ENCODE measurements at regions not wholly inside any gene's neighbourhood (a gene's known extent, or its start where the extent isn't known, plus 50 kb on each side); places are given as distances from the start of the nearest gene placed in this dataset.

DNA sequence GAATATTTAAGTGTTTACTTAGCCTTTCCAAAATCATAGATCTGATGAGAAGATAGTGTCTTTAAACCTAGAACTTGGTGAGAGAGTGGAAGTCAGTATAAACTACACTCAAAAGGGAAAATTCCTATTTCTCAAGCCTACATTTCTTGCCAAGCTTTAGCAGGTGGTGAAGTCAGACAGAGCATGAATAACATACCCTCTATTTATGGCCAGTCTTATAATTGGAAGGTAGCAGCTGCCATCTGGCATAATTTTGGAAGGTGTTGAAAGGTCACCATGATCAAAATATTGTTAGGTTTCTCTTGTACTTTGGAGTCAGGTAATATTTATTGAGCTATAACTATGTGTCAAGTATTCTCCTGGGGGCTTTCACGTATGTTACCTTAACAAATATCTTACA lies 729.3 kb upstream of the KIF2B start:
- H3K4me2 ChIP-seq: 0 out of 2 replicates have a peak overlapping the region, but pooled peaks have one; percentile 69
- H3K36me3 ChIP-seq (ENCODE audit: insufficient read depth): no peaks in the 10 kb centered on the region
- no peak overlapping the region for H3K4me3 ChIP-seq (IDR thresholded peaks at IDR 0.05; ENCODE audit: insufficient read depth, low read depth, low read length)
- H3K27ac ChIP-seq: no peak overlapping the region
- H4K20me1 ChIP-seq (ENCODE audit: insufficient read depth): no peaks in the 10 kb centered on the region
- peaks cover 29% of the 10 kb centered on the region for H3K4me1 ChIP-seq (ENCODE audit: low read depth, poor library complexity, severe bottlenecking)
- TF ChIP-seq, protein P1, sequence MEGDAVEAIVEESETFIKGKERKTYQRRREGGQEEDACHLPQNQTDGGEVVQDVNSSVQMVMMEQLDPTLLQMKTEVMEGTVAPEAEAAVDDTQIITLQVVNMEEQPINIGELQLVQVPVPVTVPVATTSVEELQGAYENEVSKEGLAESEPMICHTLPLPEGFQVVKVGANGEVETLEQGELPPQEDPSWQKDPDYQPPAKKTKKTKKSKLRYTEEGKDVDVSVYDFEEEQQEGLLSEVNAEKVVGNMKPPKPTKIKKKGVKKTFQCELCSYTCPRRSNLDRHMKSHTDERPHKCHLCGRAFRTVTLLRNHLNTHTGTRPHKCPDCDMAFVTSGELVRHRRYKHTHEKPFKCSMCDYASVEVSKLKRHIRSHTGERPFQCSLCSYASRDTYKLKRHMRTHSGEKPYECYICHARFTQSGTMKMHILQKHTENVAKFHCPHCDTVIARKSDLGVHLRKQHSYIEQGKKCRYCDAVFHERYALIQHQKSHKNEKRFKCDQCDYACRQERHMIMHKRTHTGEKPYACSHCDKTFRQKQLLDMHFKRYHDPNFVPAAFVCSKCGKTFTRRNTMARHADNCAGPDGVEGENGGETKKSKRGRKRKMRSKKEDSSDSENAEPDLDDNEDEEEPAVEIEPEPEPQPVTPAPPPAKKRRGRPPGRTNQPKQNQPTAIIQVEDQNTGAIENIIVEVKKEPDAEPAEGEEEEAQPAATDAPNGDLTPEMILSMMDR (conservative IDR thresholded peaks at IDR 0.05; ENCODE audit: low read depth, low read length): no peak
- no peak overlapping the region for H3K9ac ChIP-seq
- no peak overlapping the region for H2AFZ ChIP-seq (ENCODE audit: low read depth)
- H3K27me3 ChIP-seq (ENCODE audit: insufficient read depth, low read depth): no peaks in the 10 kb centered on the region
- H3K79me2 ChIP-seq (ENCODE audit: insufficient read depth, low read depth): no peaks in the 10 kb centered on the region

DNA sequence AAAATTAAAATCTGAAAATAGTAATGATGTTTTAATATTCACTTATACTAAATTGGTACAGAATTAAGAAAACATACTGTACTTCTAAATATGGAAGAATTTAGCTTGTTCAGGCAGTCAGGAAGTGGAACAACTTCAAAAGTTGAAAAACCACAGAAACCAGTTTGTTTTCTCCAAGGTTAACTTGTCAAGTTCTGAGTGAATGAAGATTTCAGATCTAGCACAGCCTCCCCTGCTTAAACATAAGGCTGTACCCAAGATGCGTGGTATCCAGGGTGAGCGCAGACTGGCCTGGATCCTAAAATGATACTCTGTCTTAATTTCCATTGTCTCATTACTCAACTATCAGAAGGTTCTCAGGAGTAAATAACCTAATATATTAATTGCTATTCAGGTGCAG lies 730.7 kb upstream of the KIF2B start:
- no peaks in the 10 kb centered on the region for H3K36me3 ChIP-seq (ENCODE audit: insufficient read depth)
- H3K79me2 ChIP-seq (ENCODE audit: insufficient read depth, low read depth): no peaks in the 10 kb centered on the region
- H3K4me3 ChIP-seq (IDR thresholded peaks at IDR 0.05; ENCODE audit: insufficient read depth, low read depth, low read length): no peak overlapping the region
- no peak overlapping the region for H3K9ac ChIP-seq
- H3K27ac ChIP-seq: peak overlapping the region; percentile 12
- peak overlapping the region; percentile 69 for H3K4me2 ChIP-seq
- H4K20me1 ChIP-seq (ENCODE audit: insufficient read depth): no peaks in the 10 kb centered on the region
- TF ChIP-seq, protein P1 (conservative IDR thresholded peaks at IDR 0.05; ENCODE audit: low read depth, low read length): no peak
- no peak overlapping the region for H2AFZ ChIP-seq (ENCODE audit: low read depth)
- peaks cover 29% of the 10 kb centered on the region for H3K4me1 ChIP-seq (ENCODE audit: low read depth, poor library complexity, severe bottlenecking)
- H3K27me3 ChIP-seq (ENCODE audit: insufficient read depth, low read depth): no peaks in the 10 kb centered on the region

DNA sequence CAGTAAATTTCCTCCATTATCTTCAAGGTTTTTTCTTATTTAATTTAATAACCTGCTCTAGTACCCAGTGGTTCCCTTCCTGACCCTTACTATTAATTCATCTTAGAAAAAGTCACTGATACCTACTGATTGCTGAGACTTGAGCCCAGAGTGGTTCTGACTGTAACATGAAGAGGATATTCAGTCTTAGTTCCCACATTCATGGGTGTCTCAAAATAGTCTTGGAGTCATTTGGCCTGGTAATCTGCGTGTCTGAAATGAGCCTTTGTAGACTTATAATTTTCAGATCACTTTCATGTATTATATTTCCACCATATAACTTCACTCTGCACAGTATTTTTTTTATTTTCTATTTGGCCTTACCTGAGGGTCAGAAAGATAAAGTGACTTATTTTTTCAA lies 732.0 kb upstream of the KIF2B start:
- Histone ChIP-seq H3K27ac (no peak overlapping the region), H4K20me1 (ENCODE audit: insufficient read depth) (no peaks in the 10 kb centered on the region), H2AFZ (ENCODE audit: low read depth) (no peak overlapping the region), H3K4me2 (no peak overlapping the region), H3K4me3 (IDR thresholded peaks at IDR 0.05; ENCODE audit: insufficient read depth, low read depth, low read length) (no peak overlapping the region), H3K36me3 (ENCODE audit: insufficient read depth) (no peaks in the 10 kb centered on the region), H3K79me2 (ENCODE audit: insufficient read depth, low read depth) (no peaks in the 10 kb centered on the region), H3K9ac (no peak overlapping the region), H3K4me1 (ENCODE audit: low read depth, poor library complexity, severe bottlenecking) (peaks cover 29% of the 10 kb centered on the region), H3K27me3 (ENCODE audit: insufficient read depth, low read depth) (no peaks in the 10 kb centered on the region)
- TF ChIP-seq, protein P1 (conservative IDR thresholded peaks at IDR 0.05; ENCODE audit: low read depth, low read length): no peak

DNA sequence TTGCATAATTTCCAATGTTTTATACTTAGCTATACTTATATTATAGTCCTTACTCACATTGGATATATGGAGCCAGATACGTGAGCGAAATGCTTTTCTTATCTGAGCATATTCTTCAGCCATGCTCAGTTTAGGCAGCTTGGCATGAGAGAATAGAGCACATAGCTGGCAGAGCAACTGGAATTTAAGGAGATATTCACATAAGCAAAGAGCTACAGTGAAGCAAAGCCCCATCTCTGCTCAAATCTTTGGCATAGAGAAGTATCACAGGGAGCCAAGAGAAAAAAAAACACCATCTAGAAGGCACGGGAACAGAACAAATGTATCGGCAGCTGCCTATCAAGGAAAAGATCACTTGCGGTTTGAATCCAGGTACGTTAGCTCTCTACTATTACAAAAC lies 734.2 kb upstream of the KIF2B start:
- Histone ChIP-seq H4K20me1 (ENCODE audit: insufficient read depth) (no peaks in the 10 kb centered on the region), H3K36me3 (ENCODE audit: insufficient read depth) (no peaks in the 10 kb centered on the region), H3K27me3 (ENCODE audit: insufficient read depth, low read depth) (no peaks in the 10 kb centered on the region), H3K4me3 (IDR thresholded peaks at IDR 0.05; ENCODE audit: insufficient read depth, low read depth, low read length) (no peak overlapping the region), H3K79me2 (ENCODE audit: insufficient read depth, low read depth) (no peaks in the 10 kb centered on the region), H3K27ac (no peak overlapping the region), H3K4me1 (ENCODE audit: low read depth, poor library complexity, severe bottlenecking) (peaks cover 29% of the 10 kb centered on the region), H2AFZ (ENCODE audit: low read depth) (no peak overlapping the region), H3K4me2 (no peak overlapping the region), H3K9ac (no peak overlapping the region)
- TF ChIP-seq, protein P1 (conservative IDR thresholded peaks at IDR 0.05; ENCODE audit: low read depth, low read length): no peak
